Daoy (cell line): ENCODE measurements at regions not wholly inside any gene's neighbourhood (a gene's known extent, or its start where the extent isn't known, plus 50 kb on each side); places are given as distances from the start of the nearest gene placed in this dataset.

Experiments used
- DNase-seq: peaks from one replicate; pipeline ENCODE4 v3.0.0-alpha.2; 2015; ENCODE audit warnings: low read depth

- no peak for DNase-seq
These were observed 317.0 kb upstream of the MPDZ start for GRCh38 chr9:13596383-13596970.

DNA sequence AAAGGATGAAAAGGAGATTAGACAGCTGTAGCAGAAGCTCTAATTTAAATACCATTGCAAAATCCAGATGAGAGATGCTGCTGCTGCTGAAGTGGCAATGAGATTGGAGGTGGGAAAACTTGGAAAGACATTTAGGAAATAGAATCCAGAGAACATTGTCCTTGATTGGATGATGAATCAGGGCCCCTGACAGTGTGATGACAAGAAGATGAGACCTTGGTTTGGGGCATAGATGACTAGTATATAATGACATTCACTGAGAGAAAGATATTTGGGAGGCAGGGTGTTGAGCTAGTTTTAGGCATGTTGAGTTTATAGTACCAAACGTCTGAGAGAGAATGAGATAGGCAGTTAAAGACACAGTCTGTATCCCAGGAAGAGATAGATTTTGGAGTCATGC is 311.5 kb upstream of the MPDZ start:
- DNase-seq: no peak

GRCh38 chr9:13589034-13589737 is 309.7 kb upstream of the MPDZ start:
- DNase-seq: no peak

- DNase-seq: peak; percentile 19
These were observed 308.9 kb upstream of the MPDZ start for GRCh38 chr9:13588151-13589033.

GRCh38 chr9:13587571-13587970 is 308.1 kb upstream of the MPDZ start:
- no peak for DNase-seq

- DNase-seq: no peak
These were observed 307.3 kb upstream of the MPDZ start for GRCh38 chr9:13586587-13587374.

DNA sequence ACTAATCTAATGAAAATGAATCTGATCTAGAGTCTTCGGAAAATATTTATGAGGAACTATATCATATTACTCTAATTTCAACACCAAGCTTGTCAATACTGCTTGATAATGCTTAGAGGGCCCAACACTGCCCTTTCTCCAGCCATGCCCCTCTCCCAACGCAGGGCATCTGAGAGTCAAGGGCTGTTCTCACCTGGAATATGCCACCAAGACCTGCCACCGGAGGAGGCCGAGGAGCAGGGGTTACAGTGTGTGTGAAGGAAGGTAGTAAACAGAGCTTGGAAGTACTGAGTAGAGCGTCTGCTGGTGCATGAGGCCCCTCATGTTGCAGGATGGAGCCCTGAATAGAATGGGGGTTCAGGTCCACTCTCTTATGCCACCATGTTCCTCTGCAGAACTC is 301.3 kb upstream of the MPDZ start:
- no peak for DNase-seq

- DNase-seq: no peak
These were observed 300.6 kb upstream of the MPDZ start for GRCh38 chr9:13580131-13580530.

DNA sequence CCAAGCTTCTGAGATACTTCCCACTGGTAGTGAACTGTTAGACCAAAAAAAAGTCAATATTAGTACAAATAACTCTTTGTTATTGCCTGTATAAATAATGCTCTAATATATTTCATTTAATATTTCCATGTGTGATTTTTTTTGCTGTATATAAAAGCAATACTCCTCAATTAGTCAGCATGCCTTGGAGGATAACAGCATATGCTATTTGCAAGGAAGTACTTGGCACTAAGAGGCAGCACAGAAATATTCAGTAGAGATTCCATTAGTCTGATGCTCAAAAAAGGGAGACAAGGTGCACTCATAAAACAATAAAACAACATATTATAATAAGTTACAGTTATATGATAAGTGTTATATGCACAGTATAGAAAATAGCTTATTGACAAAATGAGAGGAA is 296.6 kb upstream of the MPDZ start:
- no peak for DNase-seq

DNA sequence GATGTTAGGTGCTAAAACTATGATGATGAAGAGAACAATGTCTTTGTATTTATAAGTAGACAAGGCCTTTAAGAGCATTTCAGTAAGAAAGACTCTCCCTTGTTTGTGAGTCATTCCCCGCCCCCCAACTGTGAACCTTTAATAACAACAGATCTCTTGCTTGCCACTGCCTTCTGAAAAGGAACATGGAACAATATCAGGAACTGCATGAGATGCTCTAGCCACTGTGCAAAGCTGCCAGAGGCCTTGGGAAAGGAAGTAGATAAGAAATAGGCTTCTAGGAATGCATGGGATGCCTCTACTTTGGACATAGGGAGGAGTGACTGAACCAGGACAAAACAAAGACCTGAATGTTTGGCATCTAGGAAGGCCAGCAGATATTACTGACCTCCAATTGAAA is 296.1 kb upstream of the MPDZ start:
- DNase-seq: no peak

GRCh38 chr9:13570068-13570974 is 290.8 kb upstream of the MPDZ start:
- DNase-seq: peak; percentile 46

- no peak for DNase-seq
These were observed 290.1 kb upstream of the MPDZ start for GRCh38 chr9:13569602-13570067.

DNA sequence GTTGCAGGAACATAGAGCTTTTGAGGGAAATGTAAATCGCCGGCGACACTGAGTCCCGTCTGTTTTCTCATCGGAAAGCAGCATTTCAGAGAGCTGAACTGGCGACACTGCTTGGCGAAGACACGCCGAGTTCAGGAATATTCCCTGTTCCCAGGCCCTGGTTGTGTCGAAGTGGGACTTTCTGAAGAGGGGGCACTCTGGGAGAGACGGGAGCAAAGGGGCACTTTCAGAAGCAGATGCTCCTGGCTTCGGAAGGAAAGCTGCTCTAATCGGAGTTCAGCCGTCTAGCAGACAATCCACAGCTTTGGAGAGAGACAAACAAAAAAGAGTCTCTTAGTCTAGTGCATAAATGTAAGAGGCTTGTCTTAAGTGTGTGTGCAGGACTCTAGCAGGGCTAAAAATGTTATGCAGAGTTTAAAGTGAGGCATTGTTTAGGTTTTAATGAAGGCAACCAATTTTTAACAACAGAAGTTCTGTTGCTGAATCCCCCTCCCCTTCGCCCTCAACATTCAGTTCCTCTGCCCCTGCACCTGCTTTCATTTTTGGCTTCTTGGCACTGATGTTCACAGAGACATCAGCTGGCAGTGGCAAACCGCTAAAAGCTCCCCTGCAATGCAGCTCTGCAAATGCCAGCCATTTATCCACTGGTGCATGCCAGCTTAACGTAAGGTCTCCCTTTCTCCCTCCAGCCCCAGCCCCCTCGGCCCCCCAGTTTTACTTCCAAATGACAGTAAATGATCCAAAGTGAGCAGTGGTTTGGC is 289.5 kb upstream of the MPDZ start:
- peak; percentile 50 for DNase-seq

GRCh38 chr9:13568405-13568804 is 288.9 kb upstream of the MPDZ start:
- peak; percentile 50 for DNase-seq

DNA sequence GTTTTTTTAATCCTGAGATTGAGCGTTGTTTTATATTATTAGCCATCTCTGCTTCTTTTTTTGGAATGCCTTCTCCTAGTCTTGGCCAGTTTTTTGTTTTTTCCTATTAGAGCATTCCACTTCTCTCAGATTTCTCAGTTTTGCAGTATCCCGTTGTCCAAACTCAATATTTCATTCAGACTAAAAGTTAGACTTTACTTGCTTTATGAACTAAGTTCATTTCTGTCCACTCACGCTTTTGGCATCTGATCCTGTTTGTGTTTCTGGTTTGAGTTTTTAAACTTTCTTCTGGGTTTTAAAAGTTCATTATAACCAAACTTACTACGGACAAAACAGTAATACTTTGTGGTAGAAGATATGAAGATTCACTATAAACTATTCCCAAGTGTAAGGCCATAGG is 288.3 kb upstream of the MPDZ start:
- DNase-seq: no peak

- DNase-seq: no peak
These were observed 278.3 kb upstream of the MPDZ start for GRCh38 chr9:13557746-13558145.

GRCh38 chr9:13556656-13557055 is 277.2 kb upstream of the MPDZ start:
- DNase-seq: no peak

DNA sequence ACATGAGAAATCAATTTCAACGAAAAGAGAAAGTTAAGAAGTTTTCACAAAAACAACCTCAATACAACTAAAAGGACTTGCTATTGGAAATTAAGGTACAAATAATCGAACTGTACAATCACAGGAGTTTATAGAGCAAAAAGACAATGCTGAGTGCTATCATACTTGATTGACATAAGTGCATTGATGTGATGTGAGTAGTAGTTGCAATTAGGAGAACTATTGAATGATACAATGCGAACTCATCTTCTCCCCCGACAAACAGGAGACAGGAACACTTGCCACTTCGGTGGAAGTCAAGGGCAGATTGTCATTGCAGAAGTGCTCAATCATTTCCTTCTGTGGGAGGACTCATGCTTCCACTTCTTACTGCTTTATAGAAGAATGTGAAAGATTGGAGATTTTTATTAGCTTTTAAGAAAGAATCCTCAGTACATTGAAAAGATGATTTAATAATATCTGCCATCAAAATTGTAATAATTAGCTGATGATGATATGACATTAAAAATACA is 276.6 kb upstream of the MPDZ start:
- DNase-seq: no peak

DNA sequence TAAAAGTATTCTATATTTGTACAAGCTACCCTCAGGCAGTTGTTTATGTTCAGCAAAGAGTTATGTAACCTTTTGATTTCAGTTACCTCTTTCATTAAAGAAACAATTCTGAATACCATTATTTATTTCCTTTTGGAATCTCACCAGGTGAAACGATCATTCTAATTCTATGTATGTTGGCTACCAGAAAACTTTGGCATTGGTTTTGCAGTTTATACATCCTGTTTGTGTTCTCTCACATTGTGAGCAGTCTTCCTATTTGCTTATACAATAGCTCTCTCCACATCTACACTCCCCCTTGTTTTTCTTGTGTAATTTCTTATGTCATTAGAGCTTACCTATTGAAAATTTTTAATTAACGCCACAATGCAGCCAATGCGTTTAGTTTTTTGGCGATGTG is 276.0 kb upstream of the MPDZ start:
- DNase-seq: no peak

- DNase-seq: no peak
These were observed 275.1 kb upstream of the MPDZ start for GRCh38 chr9:13554626-13555025.
